HEK293 (cell line): ENCODE measurements at regions not wholly inside any gene's neighbourhood (a gene's known extent, or its start where the extent isn't known, plus 50 kb on each side); places are given as distances from the start of the nearest gene placed in this dataset.
"Not testable (repeated sequence)": the region's sequence is repeated elsewhere in the genome, so short reads cannot be mapped to it uniquely, and the experiment has no call there.

Experiments
- CTCF ChIA-PET: fragments of 350-600 bp; formaldehyde crosslinking; extraction: SDS; loops from one replicate; lab custom pipeline; 2021; ENCODE audit warnings: antibody characterized with exemption; lab: Yijun Ruan, JAX
- POLR2A ChIA-PET: fragments of 300-600 bp; formaldehyde crosslinking; extraction: SDS; loops from one replicate; lab custom pipeline; 2020; ENCODE audit warnings: antibody characterized with exemption, inconsistent platforms; lab: Yijun Ruan, JAX
- H3K27ac ChIP-seq: fragments of 200-500 bp; sonication (Bioruptor generic); 2 replicates; pipeline ENCODE4 v1.5.1; 2014; ENCODE audit warnings: low read depth, low read length, control low read depth, inconsistent platforms; ENCODE audit errors: extremely low read depth
- H3K36me3 ChIP-seq, 2 experiments: fragments of 200-500 bp in 1 of 2; sonication (Bioruptor generic) in 1 of 2; 1 replicate in 1 of 2; 2 replicates in 1 of 2; pipeline ENCODE4 v1.5.1; 2014 to 2017; ENCODE audit warnings: inconsistent platforms in 2 of 2, low read length in 2 of 2; ENCODE audit not compliant: control insufficient read depth in 2 of 2, insufficient read depth in 1 of 2
- H3K4me1 ChIP-seq: fragments of 200-500 bp; sonication (Bioruptor generic); 2 replicates; pipeline ENCODE4 v1.5.1; 2014; ENCODE audit warnings: mild to moderate bottlenecking, low read length, inconsistent platforms; ENCODE audit not compliant: control insufficient read depth, insufficient read depth
- H3K4me3 ChIP-seq: 2 replicates; pipeline ENCODE4 v1.5.1; 2011; ENCODE audit warnings: low read depth, mild to moderate bottlenecking, control low read depth, low read length, moderate library complexity
- H3K9me3 ChIP-seq: fragments of 200-500 bp; sonication (Bioruptor generic); 2 replicates; pipeline ENCODE4 v1.5.1; 2014; ENCODE audit warnings: low read depth, low read length, inconsistent platforms; ENCODE audit not compliant: control insufficient read depth, insufficient read depth
- KLF7 ChIP-seq: fragments of 450-650 bp; formaldehyde crosslinking; IDR thresholded peaks from 2 replicates; pipeline ENCODE4 v1.5.1; 2016; ENCODE audit warnings: missing biosample characterization, missing genetic modification characterization, borderline replicate concordance
- OSR2 ChIP-seq: fragments of 450-650 bp; formaldehyde crosslinking; IDR thresholded peaks from 2 replicates; pipeline ENCODE4 v1.5.1; 2016; ENCODE audit warnings: missing biosample characterization, missing genetic modification characterization
- SCRT1 ChIP-seq: fragments of 450-650 bp; formaldehyde crosslinking; IDR thresholded peaks from 2 replicates; pipeline ENCODE4 v1.5.1; 2016; ENCODE audit warnings: missing biosample characterization, missing genetic modification characterization, borderline replicate concordance
- ZBTB17 ChIP-seq: fragments of 450-650 bp; formaldehyde crosslinking; IDR thresholded peaks from 2 replicates; pipeline ENCODE4 v1.5.1; 2016; ENCODE audit warnings: missing biosample characterization, missing genetic modification characterization
- ZBTB44 ChIP-seq: fragments of 450-650 bp; IDR thresholded peaks from 2 replicates; pipeline ENCODE4 v1.5.1; 2018; ENCODE audit warnings: missing biosample characterization, mild to moderate bottlenecking, missing genetic modification characterization
- ZBTB6 ChIP-seq: fragments of 450-650 bp; formaldehyde crosslinking; IDR thresholded peaks from 2 replicates; pipeline ENCODE4 v1.5.1; 2017; ENCODE audit warnings: missing biosample characterization, missing genetic modification characterization
- ZBTB7A ChIP-seq: fragments of 450-650 bp; formaldehyde crosslinking; IDR thresholded peaks from 2 replicates; pipeline ENCODE4 v1.5.1; 2016; ENCODE audit warnings: low read depth, missing biosample characterization, missing genetic modification characterization
- ZEB2 ChIP-seq: fragments of 450-650 bp; formaldehyde crosslinking; IDR thresholded peaks from 2 replicates; pipeline ENCODE4 v1.5.1; 2016; ENCODE audit warnings: missing biosample characterization, missing genetic modification characterization
- ZFHX2 ChIP-seq: fragments of 450-650 bp; formaldehyde crosslinking; conservative IDR thresholded peaks from 2 replicates; pipeline ENCODE4 v1.5.1; 2016; ENCODE audit warnings: missing biosample characterization, missing genetic modification characterization
- ZNF132 ChIP-seq: fragments of 450-650 bp; formaldehyde crosslinking; IDR thresholded peaks from 2 replicates; pipeline ENCODE4 v1.5.1; 2017; ENCODE audit warnings: missing biosample characterization, missing genetic modification characterization, borderline replicate concordance
- ZNF2 ChIP-seq: fragments of 450-650 bp; formaldehyde crosslinking; IDR thresholded peaks from 2 replicates; pipeline ENCODE4 v1.5.1; 2016; ENCODE audit warnings: missing biosample characterization, missing genetic modification characterization
- ZNF23 ChIP-seq: fragments of 450-650 bp; formaldehyde crosslinking; IDR thresholded peaks from 2 replicates; pipeline ENCODE4 v1.5.1; 2016; ENCODE audit warnings: missing biosample characterization, missing genetic modification characterization, borderline replicate concordance
- ZNF311 ChIP-seq: fragments of 450-650 bp; formaldehyde crosslinking; IDR thresholded peaks from 2 replicates; pipeline ENCODE4 v1.5.1; 2017; ENCODE audit warnings: missing biosample characterization, missing genetic modification characterization, borderline replicate concordance
- ZNF341 ChIP-seq: fragments of 450-650 bp; formaldehyde crosslinking; IDR thresholded peaks from 2 replicates; pipeline ENCODE4; 2016; ENCODE audit warnings: low read depth, missing biosample characterization, missing genetic modification characterization
- ZNF394 ChIP-seq: fragments of 450-650 bp; formaldehyde crosslinking; IDR thresholded peaks from 2 replicates; pipeline ENCODE4 v1.5.1; 2016; ENCODE audit warnings: missing biosample characterization, missing genetic modification characterization, mild to moderate bottlenecking, moderate library complexity, borderline replicate concordance
- ZNF544 ChIP-seq: fragments of 450-650 bp; formaldehyde crosslinking; IDR thresholded peaks from 2 replicates; pipeline ENCODE4 v1.5.0; 2017; ENCODE audit warnings: missing biosample characterization, missing genetic modification characterization
- ZNF555 ChIP-seq: fragments of 450-650 bp; formaldehyde crosslinking; conservative IDR thresholded peaks from 2 replicates; pipeline ENCODE4 v1.5.1; 2017; ENCODE audit warnings: missing biosample characterization, mild to moderate bottlenecking, missing genetic modification characterization, inconsistent platforms
- ZNF600 ChIP-seq: fragments of 450-650 bp; formaldehyde crosslinking; IDR thresholded peaks from 2 replicates; pipeline ENCODE4 v1.5.1; 2016; ENCODE audit warnings: missing biosample characterization, missing genetic modification characterization
- ZNF621 ChIP-seq: fragments of 450-650 bp; formaldehyde crosslinking; IDR thresholded peaks from 2 replicates; pipeline ENCODE4 v1.5.1; 2017; ENCODE audit warnings: missing biosample characterization, missing genetic modification characterization
- ZNF624 ChIP-seq: fragments of 450-650 bp; formaldehyde crosslinking; IDR thresholded peaks from 2 replicates; pipeline ENCODE4 v1.5.1; 2017; ENCODE audit warnings: missing biosample characterization, missing genetic modification characterization
- ZNF629 ChIP-seq: fragments of 450-650 bp; formaldehyde crosslinking; IDR thresholded peaks from 2 replicates; pipeline ENCODE4 v1.5.1; 2017; ENCODE audit warnings: missing biosample characterization, missing genetic modification characterization
- ZNF670 ChIP-seq: fragments of 450-650 bp; formaldehyde crosslinking; IDR thresholded peaks from 2 replicates; pipeline ENCODE4 v1.5.1; 2016; ENCODE audit warnings: missing biosample characterization, missing genetic modification characterization, low read depth
- ZNF704 ChIP-seq: fragments of 450-650 bp; formaldehyde crosslinking; IDR thresholded peaks from 2 replicates; pipeline ENCODE4 v1.5.1; 2016; ENCODE audit warnings: missing biosample characterization, missing genetic modification characterization
- ZNF785 ChIP-seq: fragments of 450-650 bp; formaldehyde crosslinking; IDR thresholded peaks from 2 replicates; pipeline ENCODE4 v1.5.1; 2016; ENCODE audit warnings: missing biosample characterization, missing genetic modification characterization
- ZNF792 ChIP-seq: fragments of 450-650 bp; formaldehyde crosslinking; IDR thresholded peaks from 2 replicates; pipeline ENCODE4 v1.5.1; 2016; ENCODE audit warnings: missing biosample characterization, missing genetic modification characterization
- ZSCAN23 ChIP-seq: fragments of 450-650 bp; formaldehyde crosslinking; IDR thresholded peaks from 2 replicates; pipeline ENCODE4 v1.5.1; 2016; ENCODE audit warnings: missing biosample characterization, missing genetic modification characterization
- ZSCAN30 ChIP-seq: fragments of 450-650 bp; IDR thresholded peaks from 2 replicates; pipeline ENCODE4 v1.5.1; 2018; ENCODE audit warnings: missing biosample characterization, mild to moderate bottlenecking, missing genetic modification characterization, moderate library complexity

- Histone ChIP-seq H3K27ac (no peak overlapping the region), H3K36me3 (no peaks in the 10 kb centered on the region), H3K4me3 (no peak overlapping the region), H3K9me3 (no peaks in the 10 kb centered on the region)
- CTCF ChIA-PET: interaction anchor here (0.6 kb wide), 1 partner anchor 37 kb away, joined by 3 read pairs; no protein-coding TSS in a partner anchor
- POLR2A ChIA-PET: no interaction called here
- no peak for TF ChIP-seq ZBTB7A (tag by site-specific recombination)
- no peak for TF ChIP-seq ZNF311 (tag by site-specific recombination)
- no peak for TF ChIP-seq ZBTB6 (tag by site-specific recombination)
- no peak for TF ChIP-seq ZNF792
- TF ChIP-seq ZNF394: no peak
- no peak for TF ChIP-seq SCRT1
- no peak for TF ChIP-seq ZNF23 (tag by site-specific recombination)
- TF ChIP-seq ZFHX2: no peak
- no peak for TF ChIP-seq ZNF704 (tag by site-specific recombination)
- no peak for TF ChIP-seq ZNF670
- TF ChIP-seq OSR2 (tag by site-specific recombination): no peak
- no peak for TF ChIP-seq ZNF624 (tag by site-specific recombination)
- no peak for TF ChIP-seq ZNF2 (tag by site-specific recombination)
- TF ChIP-seq ZNF341: no peak
- no peak for TF ChIP-seq ZNF629 (tag by site-specific recombination)
- TF ChIP-seq KLF7 (tag by site-specific recombination): no peak
- TF ChIP-seq, all 188 proteins: peak for 0
- H3K4me1 ChIP-seq: no peaks in the 10 kb centered on the region
Observed at GRCh38 chr20:56750430-56750829, 121.3 kb downstream of the TFAP2C start.

GRCh38 chr20:56752274-56752673 lies 123.2 kb downstream of the TFAP2C start:
- Histone ChIP-seq H3K36me3 (no peaks in the 10 kb centered on the region), H3K27ac (no peak overlapping the region), H3K4me1 (no peaks in the 10 kb centered on the region), H3K4me3 (no peak overlapping the region), H3K9me3 (no peaks in the 10 kb centered on the region)
- CTCF ChIA-PET: no interaction called here
- POLR2A ChIA-PET: no interaction called here
- TF ChIP-seq ZNF311 (tag by site-specific recombination): no peak
- no peak for TF ChIP-seq ZNF704 (tag by site-specific recombination)
- TF ChIP-seq ZNF600 (tag by site-specific recombination): no peak
- no peak for TF ChIP-seq ZEB2 (tag by site-specific recombination)
- no peak for TF ChIP-seq ZBTB7A (tag by site-specific recombination)
- TF ChIP-seq ZNF555 (tag by site-specific recombination): no peak
- no peak for TF ChIP-seq ZNF621 (tag by site-specific recombination)

GRCh38 chr20:56755201-56755600 lies 126.1 kb downstream of the TFAP2C start:
- ChIA-PET POLR2A (no interaction called here), CTCF (no interaction called here)
- no peaks in the 10 kb centered on the region for H3K36me3 ChIP-seq
- TF ChIP-seq ZSCAN30 (tag by site-specific recombination): no peak
- TF ChIP-seq ZNF132: no peak
- TF ChIP-seq ZBTB17: no peak
- no peak for TF ChIP-seq ZNF785 (tag by site-specific recombination)
- no peak for TF ChIP-seq ZSCAN23 (tag by site-specific recombination)
- no peak for TF ChIP-seq ZNF544 (tag by site-specific recombination)
- TF ChIP-seq ZBTB44: no peak
- H3K4me1 ChIP-seq: no peaks in the 10 kb centered on the region
- H3K4me3 ChIP-seq: no peak overlapping the region
- H3K9me3 ChIP-seq: no peaks in the 10 kb centered on the region
- H3K27ac ChIP-seq: no peak overlapping the region

GRCh38 chr20:56756658-56757057 lies 127.6 kb downstream of the TFAP2C start:
- H3K27ac ChIP-seq, H3K9me3 ChIP-seq, H3K36me3 ChIP-seq, H3K4me3 ChIP-seq, CTCF ChIA-PET, POLR2A ChIA-PET, H3K4me1 ChIP-seq: not testable (repeated sequence)
